ENCODE measurements at regions not wholly inside any gene's neighbourhood (a gene's known extent, or its start where the extent isn't known, plus 50 kb on each side); places are given as distances from the start of the nearest gene placed in this dataset.

DNA sequence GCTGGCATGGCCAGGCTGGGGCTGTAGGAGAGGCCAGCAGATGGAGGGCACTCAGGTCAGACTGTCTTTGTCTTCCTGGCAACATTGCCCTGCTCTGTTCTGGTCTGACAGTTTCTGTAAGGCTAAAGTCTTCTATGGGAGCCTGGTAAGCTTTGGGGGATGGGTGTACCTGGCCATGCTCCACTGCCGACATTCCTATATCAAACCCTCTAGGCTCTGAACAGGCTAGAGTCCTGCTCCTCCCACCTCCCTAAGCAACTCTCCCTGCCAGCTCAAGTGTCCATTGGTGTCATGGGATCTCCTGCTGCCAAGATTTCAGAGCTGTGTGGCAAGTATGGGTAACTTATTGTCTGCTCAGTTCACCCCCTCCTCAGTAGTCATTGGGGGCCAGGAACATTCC lies 163.5 kb upstream of the UGT8 start (continued):
- no peak for TF ChIP-seq CHD1 (IDR thresholded peaks at IDR 0.05; ENCODE audit: low read depth, low read length)
- no peak for TF ChIP-seq NANOG (IDR thresholded peaks at IDR 0.05; ENCODE audit: insufficient read depth, low read depth, low read length, poor library complexity, severe bottlenecking)
- TF ChIP-seq HDAC6 (IDR thresholded peaks at IDR 0.05; ENCODE audit: low read depth, low read length): no peak

Measured in H1 (cell line).